ENCODE measurements at regions not wholly inside any gene's neighbourhood (a gene's known extent, or its start where the extent isn't known, plus 50 kb on each side); places are given as distances from the start of the nearest gene placed in this dataset.

DNA sequence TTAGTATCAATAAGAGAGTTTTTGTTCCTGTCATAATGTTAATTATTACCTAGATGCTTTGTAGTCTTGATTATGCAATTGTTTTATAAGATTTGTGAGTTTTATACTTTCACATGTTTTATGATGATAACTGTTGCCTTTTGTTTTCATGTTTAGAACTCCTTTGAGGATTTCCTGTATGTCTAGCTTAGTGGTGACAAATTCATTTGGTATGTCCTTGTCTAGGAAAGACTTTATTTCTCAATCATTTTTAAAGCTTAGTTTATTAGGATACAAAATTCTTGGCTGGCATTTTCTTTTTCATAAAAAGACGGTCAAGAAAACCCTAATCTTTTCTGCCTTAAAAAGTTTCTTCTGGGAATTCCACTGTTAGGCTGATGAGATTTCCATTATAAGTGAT lies 849.9 kb upstream of the EYS start:
- TF ChIP-seq, protein P1, sequence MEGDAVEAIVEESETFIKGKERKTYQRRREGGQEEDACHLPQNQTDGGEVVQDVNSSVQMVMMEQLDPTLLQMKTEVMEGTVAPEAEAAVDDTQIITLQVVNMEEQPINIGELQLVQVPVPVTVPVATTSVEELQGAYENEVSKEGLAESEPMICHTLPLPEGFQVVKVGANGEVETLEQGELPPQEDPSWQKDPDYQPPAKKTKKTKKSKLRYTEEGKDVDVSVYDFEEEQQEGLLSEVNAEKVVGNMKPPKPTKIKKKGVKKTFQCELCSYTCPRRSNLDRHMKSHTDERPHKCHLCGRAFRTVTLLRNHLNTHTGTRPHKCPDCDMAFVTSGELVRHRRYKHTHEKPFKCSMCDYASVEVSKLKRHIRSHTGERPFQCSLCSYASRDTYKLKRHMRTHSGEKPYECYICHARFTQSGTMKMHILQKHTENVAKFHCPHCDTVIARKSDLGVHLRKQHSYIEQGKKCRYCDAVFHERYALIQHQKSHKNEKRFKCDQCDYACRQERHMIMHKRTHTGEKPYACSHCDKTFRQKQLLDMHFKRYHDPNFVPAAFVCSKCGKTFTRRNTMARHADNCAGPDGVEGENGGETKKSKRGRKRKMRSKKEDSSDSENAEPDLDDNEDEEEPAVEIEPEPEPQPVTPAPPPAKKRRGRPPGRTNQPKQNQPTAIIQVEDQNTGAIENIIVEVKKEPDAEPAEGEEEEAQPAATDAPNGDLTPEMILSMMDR (conservative IDR thresholded peaks at IDR 0.05; ENCODE audit: low read depth, low read length) = no peak
- TF ChIP-seq EZH2 (IDR thresholded peaks at IDR 0.05; ENCODE audit: borderline replicate concordance, low read depth, low read length, poor library complexity, severe bottlenecking) = no peak
- BruUV-seq (replicated peaks) = no TSS peak
- no peaks in the 10 kb centered on the region for H3K36me3 ChIP-seq (ENCODE audit: insufficient read depth, low read length, poor library complexity, severe bottlenecking)
- H3K4me1 ChIP-seq (ENCODE audit: insufficient read depth, low read length, poor library complexity, severe bottlenecking) = no peaks in the 10 kb centered on the region
- DNase-seq (ENCODE audit: low spot score) = peak; percentile 18
- CTCF ChIA-PET = no interaction called here
- H3K27ac ChIP-seq (ENCODE audit: low read depth, low read length, poor library complexity, severe bottlenecking) = no peak overlapping the region
- POLR2A ChIA-PET (ENCODE audit: low non-redundant PET) = no interaction called here
- intact Hi-C loops (cut with micrococcal nuclease; ENCODE audit: unreplicated experiment) = no loop called here
- H3K9me3 ChIP-seq (ENCODE audit: low read depth, low read length, poor library complexity, severe bottlenecking) = peaks cover 16% of the 10 kb centered on the region
- no peak overlapping the region for H3K4me3 ChIP-seq (ENCODE audit: low read depth, low read length, poor library complexity, severe bottlenecking)
- H3K27me3 ChIP-seq (replicated peaks; ENCODE audit: insufficient read depth, low read depth, low read length, poor library complexity) = no peaks in the 10 kb centered on the region

DNA sequence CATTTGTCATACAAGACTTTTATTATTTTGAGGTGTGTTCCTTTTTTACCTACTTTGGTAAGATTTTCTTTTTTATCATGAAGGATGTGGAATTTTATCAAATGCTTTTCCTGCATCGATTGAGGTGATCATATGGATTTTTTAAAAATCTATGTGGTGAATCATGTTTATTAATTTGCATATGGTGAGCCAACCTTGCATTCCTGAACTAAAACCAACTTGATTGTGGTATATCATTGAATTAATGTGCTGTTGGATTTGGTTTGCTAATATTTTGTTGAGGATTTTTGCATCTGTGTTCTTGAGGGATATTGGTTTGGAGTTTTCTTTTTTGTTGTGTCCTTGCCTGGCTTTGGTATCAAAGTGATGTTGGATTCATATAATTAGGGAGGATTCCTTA lies 848.1 kb upstream of the EYS start:
- POLR2A ChIA-PET (ENCODE audit: low non-redundant PET) = no interaction called here

GRCh38 chr6:66553441-66553840 lies 846.4 kb upstream of the EYS start:
- no peaks in the 10 kb centered on the region for H3K4me1 ChIP-seq (ENCODE audit: insufficient read depth, low read length, poor library complexity, severe bottlenecking)
- H3K36me3 ChIP-seq (ENCODE audit: insufficient read depth, low read length, poor library complexity, severe bottlenecking) = no peaks in the 10 kb centered on the region
- no peak overlapping the region for H3K4me3 ChIP-seq (ENCODE audit: low read depth, low read length, poor library complexity, severe bottlenecking)
- intact Hi-C loops (cut with micrococcal nuclease; ENCODE audit: unreplicated experiment) = no loop called here
- ChIA-PET CTCF (no interaction called here), POLR2A (ENCODE audit: low non-redundant PET) (no interaction called here)
- H3K27ac ChIP-seq (ENCODE audit: low read depth, low read length, poor library complexity, severe bottlenecking) = no peak overlapping the region
- TF ChIP-seq EZH2 (IDR thresholded peaks at IDR 0.05; ENCODE audit: borderline replicate concordance, low read depth, low read length, poor library complexity, severe bottlenecking) = no peak
- TF ChIP-seq, protein P1 (conservative IDR thresholded peaks at IDR 0.05; ENCODE audit: low read depth, low read length) = no peak
- H3K9me3 ChIP-seq (ENCODE audit: low read depth, low read length, poor library complexity, severe bottlenecking) = peaks cover 16% of the 10 kb centered on the region
- no peaks in the 10 kb centered on the region for H3K27me3 ChIP-seq (replicated peaks; ENCODE audit: insufficient read depth, low read depth, low read length, poor library complexity)
- no peak for DNase-seq (ENCODE audit: low spot score)
- no TSS peak for BruUV-seq (replicated peaks)

More for the DNA sequence above, 848.1 kb upstream of the EYS start:
- no peaks in the 10 kb centered on the region for H3K4me1 ChIP-seq (ENCODE audit: insufficient read depth, low read length, poor library complexity, severe bottlenecking)
- no peak for DNase-seq (ENCODE audit: low spot score)
- H3K27me3 ChIP-seq (replicated peaks; ENCODE audit: insufficient read depth, low read depth, low read length, poor library complexity) = no peaks in the 10 kb centered on the region
- CTCF ChIA-PET = no interaction called here
- intact Hi-C loops (cut with micrococcal nuclease; ENCODE audit: unreplicated experiment) = no loop called here
- BruUV-seq (replicated peaks) = no TSS peak
- no peak overlapping the region for H3K27ac ChIP-seq (ENCODE audit: low read depth, low read length, poor library complexity, severe bottlenecking)
- peaks cover 16% of the 10 kb centered on the region for H3K9me3 ChIP-seq (ENCODE audit: low read depth, low read length, poor library complexity, severe bottlenecking)
- no peak for TF ChIP-seq EZH2 (IDR thresholded peaks at IDR 0.05; ENCODE audit: borderline replicate concordance, low read depth, low read length, poor library complexity, severe bottlenecking)
- TF ChIP-seq, protein P1 (conservative IDR thresholded peaks at IDR 0.05; ENCODE audit: low read depth, low read length) = no peak
- H3K4me3 ChIP-seq (ENCODE audit: low read depth, low read length, poor library complexity, severe bottlenecking) = no peak overlapping the region
- no peaks in the 10 kb centered on the region for H3K36me3 ChIP-seq (ENCODE audit: insufficient read depth, low read length, poor library complexity, severe bottlenecking)

All from A673 (cell line).